Choroid plexus epithelial cell (primary cell): ENCODE measurements at regions not wholly inside any gene's neighbourhood (a gene's known extent, or its start where the extent isn't known, plus 50 kb on each side); places are given as distances from the start of the nearest gene placed in this dataset.
A peak's percentile ranks its signal among the peaks of the same experiment; 100 is the strongest.

Experiments used
- DNase-seq: peaks from one replicate; pipeline ENCODE4 v3.0.0-alpha.2; 2010; ENCODE audit warnings: low read depth
- H3K4me3 ChIP-seq: 2 replicates; pipeline ENCODE4 v1.5.1; 2011; ENCODE audit warnings: low read depth, mild to moderate bottlenecking, control low read depth, low read length, moderate library complexity
- TF ChIP-seq, protein P1 (sequence below): conservative IDR thresholded peaks from 2 replicates; pipeline ENCODE4 v1.5.1; 2011; ENCODE audit warnings: low read depth, mild to moderate bottlenecking, control low read depth, inconsistent platforms, low read length, moderate library complexity

DNA sequence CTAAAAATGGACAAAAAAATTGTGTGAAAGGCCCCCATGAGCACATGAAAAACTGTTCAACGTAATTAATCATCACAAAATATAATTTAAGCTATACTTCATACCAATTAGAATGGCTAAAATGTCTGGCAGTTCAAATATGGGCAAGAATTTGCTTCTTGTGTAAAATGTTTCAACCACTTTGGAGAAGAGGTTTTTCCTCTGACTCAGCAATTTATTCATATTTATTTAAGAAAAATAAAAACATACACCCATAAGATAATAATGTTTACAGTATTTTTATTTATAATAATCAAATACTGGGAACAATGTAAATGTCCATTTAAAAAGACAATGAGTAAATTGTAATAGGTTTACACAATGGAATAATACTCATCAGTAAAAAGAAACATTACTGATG, 395.1 kb upstream of the KHDRBS2 start:
- TF ChIP-seq, protein P1, sequence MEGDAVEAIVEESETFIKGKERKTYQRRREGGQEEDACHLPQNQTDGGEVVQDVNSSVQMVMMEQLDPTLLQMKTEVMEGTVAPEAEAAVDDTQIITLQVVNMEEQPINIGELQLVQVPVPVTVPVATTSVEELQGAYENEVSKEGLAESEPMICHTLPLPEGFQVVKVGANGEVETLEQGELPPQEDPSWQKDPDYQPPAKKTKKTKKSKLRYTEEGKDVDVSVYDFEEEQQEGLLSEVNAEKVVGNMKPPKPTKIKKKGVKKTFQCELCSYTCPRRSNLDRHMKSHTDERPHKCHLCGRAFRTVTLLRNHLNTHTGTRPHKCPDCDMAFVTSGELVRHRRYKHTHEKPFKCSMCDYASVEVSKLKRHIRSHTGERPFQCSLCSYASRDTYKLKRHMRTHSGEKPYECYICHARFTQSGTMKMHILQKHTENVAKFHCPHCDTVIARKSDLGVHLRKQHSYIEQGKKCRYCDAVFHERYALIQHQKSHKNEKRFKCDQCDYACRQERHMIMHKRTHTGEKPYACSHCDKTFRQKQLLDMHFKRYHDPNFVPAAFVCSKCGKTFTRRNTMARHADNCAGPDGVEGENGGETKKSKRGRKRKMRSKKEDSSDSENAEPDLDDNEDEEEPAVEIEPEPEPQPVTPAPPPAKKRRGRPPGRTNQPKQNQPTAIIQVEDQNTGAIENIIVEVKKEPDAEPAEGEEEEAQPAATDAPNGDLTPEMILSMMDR, result no peak
- DNase-seq, result no peak
- no peak overlapping the region for H3K4me3 ChIP-seq

- H3K4me3 ChIP-seq, result no peak overlapping the region
- TF ChIP-seq, protein P1, result no peak
- DNase-seq, result no peak
These were observed 387.0 kb upstream of the KHDRBS2 start for GRCh38 chr6:62672989-62673388.

GRCh38 chr6:62670490-62671223, 384.6 kb upstream of the KHDRBS2 start:
- TF ChIP-seq, protein P1, result no peak
- DNase-seq, result no peak
- no peak overlapping the region for H3K4me3 ChIP-seq

DNA sequence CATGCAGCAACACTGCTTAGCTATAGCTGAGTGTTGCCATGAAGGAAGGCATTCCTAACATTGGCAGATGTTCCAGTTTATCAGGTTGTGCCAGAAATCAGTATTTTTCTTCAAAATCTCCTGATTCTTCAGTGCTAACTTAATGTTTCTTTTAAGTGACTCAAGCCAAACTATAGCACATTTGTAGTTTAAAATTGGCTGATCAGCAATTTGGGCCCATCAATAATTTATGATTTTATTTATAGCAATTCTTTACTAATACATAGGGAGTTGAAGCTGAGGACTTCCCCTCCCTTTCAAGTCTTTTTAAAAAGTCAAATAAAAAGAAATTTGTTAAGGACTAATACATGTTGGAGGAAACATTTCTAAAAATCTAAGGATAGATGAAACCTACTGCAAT, 383.8 kb upstream of the KHDRBS2 start:
- TF ChIP-seq, protein P1, result no peak
- DNase-seq, result no peak
- no peak overlapping the region for H3K4me3 ChIP-seq

DNA sequence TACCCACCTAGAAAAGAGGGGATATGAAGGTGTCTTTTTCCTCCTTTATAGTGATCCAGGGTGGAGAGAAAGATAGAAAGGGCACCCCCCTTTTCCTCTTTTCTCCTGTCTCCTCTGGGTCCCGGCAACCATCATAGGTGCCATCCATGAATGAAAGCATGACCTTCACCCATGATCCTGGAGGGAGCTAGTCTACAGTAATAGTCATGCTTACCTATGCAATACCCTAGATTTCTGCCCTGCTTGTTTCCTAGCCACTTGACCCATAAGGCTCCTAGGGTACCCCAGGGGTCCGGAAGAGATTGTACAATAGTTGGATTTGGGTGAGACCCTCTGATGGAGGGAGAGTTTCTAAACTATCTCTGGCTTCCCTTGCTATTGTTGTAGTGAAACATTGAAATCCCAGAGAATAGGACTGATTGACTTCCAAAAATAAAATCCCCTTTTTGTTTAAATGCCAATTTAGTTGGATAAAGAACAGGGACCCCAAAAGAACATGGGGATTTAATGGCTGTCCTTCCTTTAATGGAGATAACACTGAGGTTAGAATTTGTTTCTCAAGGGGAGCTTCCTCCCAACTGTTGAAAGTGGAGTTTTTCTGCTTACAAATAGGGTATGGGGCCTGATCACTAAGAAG, 366.8 kb upstream of the KHDRBS2 start:
- no peak overlapping the region for H3K4me3 ChIP-seq
- TF ChIP-seq, protein P1, result no peak
- DNase-seq, result peak; percentile 51

DNA sequence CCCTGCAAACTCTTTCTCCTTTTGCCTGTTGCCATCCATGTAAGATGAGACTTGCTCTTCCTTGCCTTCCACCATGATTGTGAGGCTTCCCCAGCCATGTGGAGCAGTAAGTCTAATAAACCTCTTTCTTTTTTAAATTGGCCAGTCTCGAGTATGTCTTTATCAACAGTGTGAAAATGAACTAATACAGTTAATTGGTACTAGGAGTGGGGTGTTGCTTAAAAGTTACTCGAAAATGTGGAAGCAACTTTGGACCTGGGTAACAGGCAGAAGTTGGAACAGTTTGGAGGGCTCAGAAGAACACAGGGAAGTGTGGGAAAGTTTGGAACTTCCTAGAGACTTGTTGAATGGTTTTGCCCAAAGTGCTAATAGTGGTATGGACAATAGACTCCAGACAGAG, 359.2 kb upstream of the KHDRBS2 start:
- no peak overlapping the region for H3K4me3 ChIP-seq
- TF ChIP-seq, protein P1, result no peak
- DNase-seq, result no peak

- no peak overlapping the region for H3K4me3 ChIP-seq
- TF ChIP-seq, protein P1, result no peak
- no peak for DNase-seq
These were observed 354.7 kb upstream of the KHDRBS2 start for GRCh38 chr6:62640749-62641148.
